Colonic mucosa (tissue), 4 donors: ENCODE measurements at regions not wholly inside any gene's neighbourhood (a gene's known extent, or its start where the extent isn't known, plus 50 kb on each side); places are given as distances from the start of the nearest gene placed in this dataset.

Source experiments
- DNase-seq: peaks from one replicate; pipeline ENCODE4 v3.0.0-alpha.2; 2020
- H3K27ac ChIP-seq: fragments of 200-600 bp; one replicate; pipeline ENCODE4 v1.8.0; 2021
- H3K27me3 ChIP-seq: fragments of 200-600 bp; one replicate; pipeline ENCODE4 v1.8.0; 2021
- H3K36me3 ChIP-seq: fragments of 200-600 bp; one replicate; pipeline ENCODE4 v1.8.0; 2021
- H3K4me1 ChIP-seq: fragments of 200-600 bp; one replicate; pipeline ENCODE4 v1.8.0; 2021; ENCODE audit warnings: mild to moderate bottlenecking
- H3K4me3 ChIP-seq: fragments of 200-600 bp; one replicate; pipeline ENCODE4 v1.8.0; 2021
- H3K9ac ChIP-seq, 2 donors: one replicate each; pipeline ENCODE4 v1.7.0; 2013; ENCODE audit warnings: control low read depth in 2 of 2, low read depth in 2 of 2, low read length in 2 of 2
- H3K9me3 ChIP-seq: fragments of 200-600 bp; one replicate; pipeline ENCODE4 v1.8.0; 2021
- CTCF ChIP-seq: fragments of 200-600 bp; IDR thresholded peaks from one replicate; pipeline ENCODE4 v1.8.0; 2022; ENCODE audit warnings: antibody characterized with exemption, mild to moderate bottlenecking
- intact Hi-C: fragments of 100-400 bp; cut with DNase I; formaldehyde crosslinking; loops from one replicate; pipeline ENCODE4 v1.14.1; 2022
- donor health status: healthy.
- donor health status: DM: no; HTN: no; CAD: no.
- donor health status: DM: no; HTN: no; CAD: no.

- H3K4me3 ChIP-seq = no peak overlapping the region
- H3K27me3 ChIP-seq = no peaks in the 10 kb centered on the region
- no peak overlapping the region for H3K9ac ChIP-seq
- H3K36me3 ChIP-seq = no peaks in the 10 kb centered on the region
- no peak overlapping the region for H3K27ac ChIP-seq
- H3K4me1 ChIP-seq = no peaks in the 10 kb centered on the region
- no peaks in the 10 kb centered on the region for H3K9me3 ChIP-seq
- DNase-seq = no peak
- TF ChIP-seq CTCF = no peak
- intact Hi-C loops = no loop called here
Measured at GRCh38 chr5:6006838-6007314, 371.5 kb downstream of the MED10 start.

GRCh38 chr5:6003040-6003825 lies 375.1 kb downstream of the MED10 start:
- DNase-seq = no peak
- no peaks in the 10 kb centered on the region for H3K36me3 ChIP-seq
- TF ChIP-seq CTCF = no peak
- intact Hi-C loops = no loop called here
- no peak overlapping the region for H3K4me3 ChIP-seq
- H3K9me3 ChIP-seq = no peaks in the 10 kb centered on the region
- no peaks in the 10 kb centered on the region for H3K27me3 ChIP-seq
- H3K4me1 ChIP-seq = no peaks in the 10 kb centered on the region
- no peak overlapping the region for H3K27ac ChIP-seq
- no peak overlapping the region for H3K9ac ChIP-seq

- no peak overlapping the region for H3K27ac ChIP-seq
- TF ChIP-seq CTCF = no peak
- no peaks in the 10 kb centered on the region for H3K36me3 ChIP-seq
- DNase-seq = no peak
- no peak overlapping the region for H3K9ac ChIP-seq
- H3K9me3 ChIP-seq = no peaks in the 10 kb centered on the region
- intact Hi-C loops = no loop called here
- H3K4me3 ChIP-seq = no peak overlapping the region
- no peaks in the 10 kb centered on the region for H3K4me1 ChIP-seq
- H3K27me3 ChIP-seq = no peaks in the 10 kb centered on the region
Measured at GRCh38 chr5:6000867-6001266, 377.5 kb downstream of the MED10 start.

GRCh38 chr5:5995819-5996218 lies 382.5 kb downstream of the MED10 start:
- no peak for TF ChIP-seq CTCF
- intact Hi-C loops = no loop called here

GRCh38 chr5:5986492-5987178 lies 391.7 kb downstream of the MED10 start:
- DNase-seq = no peak
- no peak overlapping the region for H3K9ac ChIP-seq
- intact Hi-C loops = no loop called here
- no peaks in the 10 kb centered on the region for H3K36me3 ChIP-seq
- no peaks in the 10 kb centered on the region for H3K27me3 ChIP-seq
- TF ChIP-seq CTCF = no peak
- H3K27ac ChIP-seq = no peak overlapping the region
- H3K4me3 ChIP-seq = no peak overlapping the region
- no peaks in the 10 kb centered on the region for H3K4me1 ChIP-seq
- H3K9me3 ChIP-seq = no peaks in the 10 kb centered on the region

More at GRCh38 chr5:5995819-5996218, 382.5 kb downstream of the MED10 start:
- Histone ChIP-seq H3K4me3 (no peak overlapping the region), H3K9me3 (no peaks in the 10 kb centered on the region), H3K27me3 (no peaks in the 10 kb centered on the region), H3K27ac (no peak overlapping the region), H3K4me1 (no peaks in the 10 kb centered on the region), H3K9ac (no peak overlapping the region), H3K36me3 (no peaks in the 10 kb centered on the region)
- DNase-seq = no peak
